Natural killer cell (primary cell): ENCODE measurements at regions not wholly inside any gene's neighbourhood (a gene's known extent, or its start where the extent isn't known, plus 50 kb on each side); places are given as distances from the start of the nearest gene placed in this dataset.

Experiments used
- ATAC-seq, 3 donors: fragments of 150-1000 bp in 2 of 3; fragments of 200-7000 bp in 1 of 3; cut with Tn5 transposase; 1 replicate in 1 of 3; 2 replicates in 2 of 3; pipeline ENCODE4 v1.10.0; 2021; ENCODE audit warnings: mild to moderate bottlenecking in 2 of 3, moderate library complexity in 2 of 3
- DNase-seq, 2 donors: peaks; one replicate each; pipeline versions ENCODE4 v3.0.0 to v3.0.0-alpha.2; 2013 to 2021; ENCODE audit warnings: mixed read lengths in 1 of 2
- H3K27ac ChIP-seq: one replicate; pipeline ENCODE4 v1.5.1; 2013; ENCODE audit warnings: mild to moderate bottlenecking, low read length
- H3K27me3 ChIP-seq: one replicate; pipeline ENCODE4 v1.6.1; 2013; ENCODE audit warnings: low read length; ENCODE audit not compliant: control insufficient read depth, insufficient read depth
- H3K36me3 ChIP-seq: one replicate; pipeline ENCODE4 v1.6.1; 2013; ENCODE audit warnings: low read length; ENCODE audit not compliant: control insufficient read depth, insufficient read depth
- H3K4me1 ChIP-seq: one replicate; pipeline ENCODE4 v1.6.1; 2013; ENCODE audit warnings: low read length; ENCODE audit not compliant: control insufficient read depth, insufficient read depth
- H3K4me3 ChIP-seq: one replicate; pipeline ENCODE4 v1.5.1; 2013; ENCODE audit warnings: low read length
- H3K9me3 ChIP-seq: one replicate; pipeline ENCODE4 v1.6.1; 2013; ENCODE audit warnings: low read length; ENCODE audit not compliant: control insufficient read depth, insufficient read depth
- H3K27ac Mint-ChIP-seq, 2 donors: one replicate each; pipeline ENCODE4 v1.8.0; 2022; ENCODE audit warnings: mild to moderate bottlenecking in 2 of 2, mixed read lengths in 2 of 2, moderate library complexity in 1 of 2
- H3K27me3 Mint-ChIP-seq, 2 donors: one replicate each; pipeline ENCODE4 v1.8.0; 2022; ENCODE audit warnings: low read depth in 2 of 2, mixed read lengths in 2 of 2
- H3K36me3 Mint-ChIP-seq: one replicate; pipeline ENCODE4 v1.8.0; 2022; ENCODE audit warnings: mixed read lengths
- H3K4me1 Mint-ChIP-seq, 2 donors: one replicate each; pipeline ENCODE4 v1.8.0; 2022; ENCODE audit warnings: mixed read lengths in 2 of 2
- H3K4me3 Mint-ChIP-seq: one replicate; pipeline ENCODE4 v1.8.0; 2022; ENCODE audit warnings: mild to moderate bottlenecking, moderate library complexity, mixed read lengths
- H3K9me3 Mint-ChIP-seq, 2 donors: one replicate each; pipeline ENCODE4 v1.8.0; 2022; ENCODE audit warnings: mixed read lengths in 2 of 2
- CTCF ChIP-seq: fragments of 200-600 bp; IDR thresholded peaks from one replicate; pipeline ENCODE4 v1.8.0; 2022; ENCODE audit warnings: antibody characterized with exemption
- WGBS: methylation state at CpG from one replicate; pipeline ENCODE4 v1.1.7; 2013; ENCODE audit warnings: missing lambda C conversion rate; ENCODE audit not compliant: insufficient coverage; 5-methylcytosine and 5-hydroxymethylcytosine counted together
- intact Hi-C: fragments of 100-400 bp; cut with micrococcal nuclease; formaldehyde crosslinking; loops from one replicate; pipeline ENCODE4 v1.14.2; 2022

DNA sequence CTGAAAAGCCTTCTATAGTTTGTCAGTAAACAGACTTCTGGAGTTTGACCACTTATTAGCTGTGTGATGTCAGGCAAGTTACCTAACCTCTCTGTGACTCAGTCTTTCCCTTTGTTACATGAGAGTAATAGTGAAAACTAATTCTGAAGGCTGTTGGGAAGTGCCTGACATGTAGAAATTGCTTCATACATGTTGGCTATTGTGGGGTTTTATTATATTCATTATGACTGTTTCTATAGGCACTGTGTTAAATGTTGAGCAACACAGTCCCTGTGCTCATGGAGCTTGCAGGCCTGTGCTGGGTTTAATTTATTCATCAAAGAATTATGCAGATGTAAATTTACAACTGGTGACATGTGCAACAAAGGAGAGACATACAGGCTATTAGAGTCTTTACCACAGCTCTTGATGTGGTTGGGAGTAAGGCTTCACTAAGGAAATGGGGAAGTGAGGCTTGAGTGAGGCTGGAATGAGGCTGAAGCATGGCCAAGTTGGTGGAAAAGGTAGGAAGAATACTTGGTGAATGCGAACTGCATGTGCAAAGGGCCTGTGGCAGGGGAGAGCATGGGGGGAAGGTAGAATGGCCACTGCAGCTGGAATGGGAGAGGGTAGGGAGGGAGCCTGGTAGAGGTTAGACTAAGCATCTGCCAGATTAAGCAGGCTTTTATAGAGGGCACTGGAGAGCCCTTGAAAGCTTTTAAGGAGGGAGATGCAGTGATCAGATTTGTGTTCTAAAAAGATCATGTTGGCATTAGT, 236.4 kb upstream of the CRY1 start:
- intact Hi-C loops, result loop anchor here (10.0 kb wide), 1 partner anchor 275 kb away; no protein-coding TSS in a partner anchor
- Mint-ChIP-seq H3K4me3 (no peak overlapping the region), H3K27me3 (peaks cover 3 to 6% of the 10 kb centered on the region in 2 donors), H3K27ac (peak overlapping the region in 1 of 2 donors; percentile 20), H3K9me3 (no peaks in the 10 kb centered on the region), H3K4me1 (peaks cover 53 to 78% of the 10 kb centered on the region in 2 donors), H3K36me3 (no peaks in the 10 kb centered on the region)
- H3K36me3 ChIP-seq, result no peaks in the 10 kb centered on the region
- peaks cover 15% of the 10 kb centered on the region for H3K4me1 ChIP-seq
- WGBS, result 78% methylated on average over 1 of the region's 1 CpG
- H3K4me3 ChIP-seq, result no peak overlapping the region
- ATAC-seq (peak in 1 of 3 donors; percentile 32), DNase-seq (no peak)
- no peaks in the 10 kb centered on the region for H3K27me3 ChIP-seq
- no peaks in the 10 kb centered on the region for H3K9me3 ChIP-seq
- TF ChIP-seq CTCF, result no peak
- H3K27ac ChIP-seq, result no peak overlapping the region

GRCh38 chr12:107330831-107331431, 237.6 kb upstream of the CRY1 start:
- Histone ChIP-seq H3K27me3 (no peaks in the 10 kb centered on the region), H3K9me3 (no peaks in the 10 kb centered on the region), H3K4me1 (peaks cover 15% of the 10 kb centered on the region), H3K36me3 (no peaks in the 10 kb centered on the region), H3K27ac (no peak overlapping the region), H3K4me3 (no peak overlapping the region)
- Mint-ChIP-seq H3K9me3 (no peaks in the 10 kb centered on the region), H3K27me3 (peaks cover 3 to 6% of the 10 kb centered on the region in 2 donors), H3K36me3 (no peaks in the 10 kb centered on the region), H3K4me3 (no peak overlapping the region), H3K4me1 (peaks cover 53 to 73% of the 10 kb centered on the region in 2 donors), H3K27ac (no peak overlapping the region)
- ATAC-seq, result peak in 1 of 3 donors; percentile 49
- TF ChIP-seq CTCF, result no peak
- intact Hi-C loops, result no loop called here
- peak in 1 of 2 donors; percentile 46 for DNase-seq
- 34% methylated on average over 7 of the region's 8 CpGs for WGBS

DNA sequence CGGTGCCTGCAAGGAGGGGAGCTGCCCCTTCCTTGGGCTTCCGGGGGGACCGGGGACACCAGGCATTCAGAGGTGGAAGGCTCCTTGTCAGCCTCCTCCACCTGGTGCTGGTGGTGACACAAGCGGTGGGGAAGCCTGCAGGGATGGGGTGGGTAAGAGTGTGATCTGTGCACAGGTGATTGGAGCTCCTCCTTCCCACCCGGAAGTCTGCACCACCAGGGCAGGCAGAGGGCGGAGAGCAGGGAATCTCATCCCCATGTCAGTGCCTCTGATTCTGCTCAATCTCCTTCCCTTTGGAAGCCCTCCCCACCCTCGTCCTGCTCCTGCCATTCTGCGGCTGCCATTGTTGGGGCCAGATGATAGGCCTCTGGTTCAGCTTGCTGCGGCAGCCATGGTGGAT, 238.1 kb upstream of the CRY1 start:
- peaks cover 15% of the 10 kb centered on the region for H3K4me1 ChIP-seq
- Mint-ChIP-seq H3K4me3 (no peak overlapping the region), H3K4me1 (peaks cover 53 to 68% of the 10 kb centered on the region in 2 donors), H3K27ac (no peak overlapping the region), H3K36me3 (no peaks in the 10 kb centered on the region), H3K9me3 (no peaks in the 10 kb centered on the region), H3K27me3 (peaks cover 3 to 6% of the 10 kb centered on the region in 2 donors)
- DNase-seq (no peak), ATAC-seq (no peak)
- H3K9me3 ChIP-seq, result no peaks in the 10 kb centered on the region
- WGBS, result 95% methylated on average over 9 of the region's 9 CpGs
- H3K27me3 ChIP-seq, result no peaks in the 10 kb centered on the region
- H3K4me3 ChIP-seq, result no peak overlapping the region
- intact Hi-C loops, result no loop called here
- H3K27ac ChIP-seq, result no peak overlapping the region
- H3K36me3 ChIP-seq, result no peaks in the 10 kb centered on the region
- no peak for TF ChIP-seq CTCF
